AML-193 (cell line): ENCODE measurements at regions not wholly inside any gene's neighbourhood (a gene's known extent, or its start where the extent isn't known, plus 50 kb on each side); places are given as distances from the start of the nearest gene placed in this dataset.

Source experiments
- DNase-seq, 2 experiments: peaks; one replicate each; lab custom pipeline; 2025; lab: John Stamatoyannopoulos, UW

DNA sequence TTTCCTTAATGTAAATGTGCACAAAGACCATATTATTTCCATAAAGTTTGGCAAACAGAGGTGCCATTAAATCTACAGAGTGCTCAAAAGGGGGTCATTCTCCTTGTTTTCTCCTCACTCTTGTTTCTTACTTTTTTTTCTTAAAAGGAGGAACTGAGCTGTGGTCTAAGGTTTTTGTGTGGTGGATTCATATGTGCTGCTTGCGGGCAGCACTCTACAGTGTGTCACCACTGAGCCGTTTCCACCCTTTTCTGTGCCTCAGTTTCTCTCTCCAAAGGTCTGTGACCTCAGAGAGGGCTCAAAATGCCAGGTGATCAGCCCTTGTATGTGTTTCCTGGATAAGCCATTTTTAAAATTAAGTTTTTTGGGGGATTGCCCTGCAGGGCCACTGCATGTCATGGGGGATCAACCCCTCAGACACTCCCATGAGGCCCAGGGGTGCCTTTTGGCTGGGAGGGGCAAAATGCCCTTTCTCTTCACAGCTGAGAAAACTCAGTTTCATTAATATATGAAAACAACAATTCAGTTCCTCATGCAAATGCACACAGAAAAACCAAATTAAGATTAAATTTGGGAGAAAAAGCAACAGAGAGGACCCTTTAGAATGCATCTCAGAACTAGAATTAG, 56.9 kb upstream of the VOPP1 start:
- no peak for DNase-seq

GRCh38 chr7:55624813-55625212, 52.5 kb upstream of the VOPP1 start:
- no peak for DNase-seq

DNA sequence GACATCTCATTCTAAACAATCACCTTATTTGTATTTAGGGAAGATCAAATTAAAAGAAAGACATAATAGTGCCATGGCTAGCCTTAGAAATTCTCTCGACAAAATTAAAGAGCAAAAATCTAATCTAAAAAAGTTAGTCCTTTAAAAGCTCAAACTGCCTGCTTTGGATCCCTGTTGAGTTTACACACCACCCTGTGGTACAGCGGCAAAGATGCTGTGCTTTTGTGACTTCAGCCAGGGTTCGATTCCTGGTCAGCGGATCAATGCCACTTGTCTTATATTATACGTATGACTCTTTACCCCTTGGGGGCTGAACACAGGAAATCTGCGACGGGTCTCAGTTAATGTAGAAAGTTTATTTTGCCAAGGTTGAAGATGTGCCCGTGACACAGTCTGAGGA, 51.3 kb upstream of the VOPP1 start:
- DNase-seq = no peak

DNA sequence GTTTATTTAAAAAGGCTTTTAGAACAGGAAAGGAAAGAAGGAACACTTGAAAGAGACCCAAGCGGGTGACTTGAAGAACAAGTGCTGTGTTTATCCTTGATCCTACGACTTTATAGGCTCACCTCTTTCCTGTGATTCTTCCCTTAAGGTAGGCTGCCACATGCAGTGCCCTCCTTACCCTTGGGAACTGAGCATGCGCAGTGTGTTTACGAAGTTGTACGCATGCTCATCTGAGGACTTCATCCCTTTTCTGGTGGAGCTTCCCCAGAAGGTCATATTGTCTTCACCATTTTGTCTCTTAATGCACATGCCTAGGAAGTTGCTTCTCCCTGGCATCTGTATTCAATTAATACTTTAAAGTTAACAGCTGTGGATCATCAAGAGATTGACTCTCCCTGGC, 49.9 kb upstream of the VOPP1 start:
- DNase-seq = no peak
